SH-SY5Y (cell line): ENCODE measurements at regions not wholly inside any gene's neighbourhood (a gene's known extent, or its start where the extent isn't known, plus 50 kb on each side); places are given as distances from the start of the nearest gene placed in this dataset.

ENCODE experiments used
- GATA2 ChIP-seq: IDR thresholded peaks from 2 replicates; pipeline ENCODE4 v1.6.1; 2011; ENCODE audit warnings: mild to moderate bottlenecking, low read depth, low read length
- GATA3 ChIP-seq: IDR thresholded peaks from 2 replicates; pipeline ENCODE4 v1.6.1; 2011; ENCODE audit warnings: low read depth, mild to moderate bottlenecking, low read length, moderate library complexity

DNA sequence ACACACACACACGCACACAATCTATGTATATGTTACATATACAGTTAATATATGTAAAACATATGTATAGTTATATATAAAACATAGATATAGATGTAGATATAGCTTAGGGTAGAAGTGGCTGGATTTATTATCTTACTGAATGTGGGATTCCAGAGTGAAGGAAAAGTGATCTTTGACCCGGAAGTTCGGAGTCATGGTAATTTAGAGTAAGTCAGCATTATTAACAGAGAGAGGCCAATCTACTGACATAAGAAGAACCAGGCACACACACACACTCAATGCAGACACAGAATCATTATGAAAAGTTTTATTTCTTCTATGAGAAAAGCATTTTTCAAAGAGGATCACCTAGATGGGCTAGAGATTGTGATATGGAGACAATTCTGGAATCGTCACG lies 384.2 kb upstream of the NOVA1 start:
- no peak for TF ChIP-seq GATA3
- no peak for TF ChIP-seq GATA2
